Panc1 (cell line): ENCODE measurements at regions not wholly inside any gene's neighbourhood (a gene's known extent, or its start where the extent isn't known, plus 50 kb on each side); places are given as distances from the start of the nearest gene placed in this dataset.

Source experiments
- ATAC-seq: fragments of 200-7000 bp; cut with Tn5 transposase; 2 replicates; pipeline ENCODE4 v1.9.1; 2020; ENCODE audit warnings: mild to moderate bottlenecking, moderate library complexity
- BruUV-seq: library from RNA; stranded (reverse); fragments of 400-500 nt; replicated peaks from 2 replicates; lab custom pipeline; 2021; lab: Mats Ljungman, UMichigan
- CTCF ChIA-PET: fragments of 300-600 bp; sonication (Branson Sonifier 250); formaldehyde crosslinking; loops from one replicate; lab custom pipeline; 2022; ENCODE audit warnings: antibody characterized with exemption; lab: Charles Lee
- POLR2A ChIA-PET: fragments of 300-600 bp; sonication (Branson Sonifier 250); formaldehyde crosslinking; loops from one replicate; lab custom pipeline; 2022; ENCODE audit warnings: antibody characterized with exemption; lab: Charles Lee
- DNase-seq: peaks from one replicate; pipeline ENCODE4 v3.0.0-alpha.2; 2010; ENCODE audit warnings: low read depth, low spot score
- H3K27ac ChIP-seq: 2 replicates; pipeline ENCODE4 v1.5.1; 2011; ENCODE audit warnings: mild to moderate bottlenecking, low read length, inconsistent platforms
- H3K27me3 ChIP-seq: fragments of 200-500 bp; sonication (Bioruptor generic); 2 replicates; pipeline ENCODE4 v1.6.0; 2014; ENCODE audit warnings: low read length, inconsistent platforms; ENCODE audit not compliant: control insufficient read depth, insufficient read depth
- H3K36me3 ChIP-seq: fragments of 200-500 bp; sonication (Bioruptor generic); 2 replicates; pipeline ENCODE4 v1.5.1; 2014; ENCODE audit warnings: inconsistent platforms, mild to moderate bottlenecking, low read length, moderate library complexity; ENCODE audit not compliant: control insufficient read depth, insufficient read depth
- H3K4me1 ChIP-seq: 2 replicates; pipeline ENCODE4 v1.5.1; 2011; ENCODE audit warnings: inconsistent platforms, mild to moderate bottlenecking, low read length, moderate library complexity; ENCODE audit not compliant: control insufficient read depth, insufficient read depth
- H3K4me3 ChIP-seq, 2 experiments: 2 replicates each; pipeline ENCODE4 v1.5.1; 2011 to 2012; ENCODE audit warnings: low read depth in 2 of 2, low read length in 2 of 2, mild to moderate bottlenecking in 2 of 2, inconsistent platforms in 1 of 2, moderate library complexity in 1 of 2
- H3K9me3 ChIP-seq: fragments of 200-500 bp; sonication (Bioruptor generic); 2 replicates; pipeline ENCODE4 v1.5.1; 2014; ENCODE audit warnings: low read depth, mild to moderate bottlenecking, inconsistent platforms, low read length, moderate library complexity; ENCODE audit not compliant: control insufficient read depth, insufficient read depth
- POLR2AphosphoS5 ChIP-seq: IDR thresholded peaks from 2 replicates; pipeline ENCODE4 v1.6.1; 2012; ENCODE audit warnings: mild to moderate bottlenecking, low read depth, low read length, moderate library complexity
- SIN3A ChIP-seq: IDR thresholded peaks from 2 replicates; pipeline ENCODE4 v1.6.1; 2012; ENCODE audit warnings: low read depth, mild to moderate bottlenecking, low read length, moderate library complexity, borderline replicate concordance; ENCODE audit not compliant: insufficient read depth
- TCF7L2 ChIP-seq: IDR thresholded peaks from 2 replicates; pipeline ENCODE4 v1.6.1; 2011; ENCODE audit warnings: mild to moderate bottlenecking, low read depth, low read length, inconsistent platforms
- in situ Hi-C: cut with HindIII; loops from 2 replicates; pipeline ENCODE4 v1.10.0; 2016; ENCODE audit warnings: low sequenced_read_pairs, low pct_unique_long_range_greater_than_20kb
- intact Hi-C: fragments of 100-400 bp; cut with micrococcal nuclease; formaldehyde crosslinking; loops from one replicate; pipeline ENCODE4 v1.10.0; 2022; ENCODE audit not compliant: unreplicated experiment
- TF ChIP-seq, protein P1 (sequence below): fragments of 450-650 bp; IDR thresholded peaks from 2 replicates; pipeline ENCODE4 v1.5.1; 2017; ENCODE audit warnings: mild to moderate bottlenecking
- TF ChIP-seq, protein P2 (sequence below), 2 experiments: IDR thresholded peaks; 2 replicates each; pipeline ENCODE4 v1.6.1; 2011 to 2012; ENCODE audit warnings: low read depth in 2 of 2, control low read depth in 1 of 2, low read length in 1 of 2, mild to moderate bottlenecking in 1 of 2, moderate library complexity in 1 of 2; ENCODE audit not compliant: insufficient read depth in 1 of 2

DNA sequence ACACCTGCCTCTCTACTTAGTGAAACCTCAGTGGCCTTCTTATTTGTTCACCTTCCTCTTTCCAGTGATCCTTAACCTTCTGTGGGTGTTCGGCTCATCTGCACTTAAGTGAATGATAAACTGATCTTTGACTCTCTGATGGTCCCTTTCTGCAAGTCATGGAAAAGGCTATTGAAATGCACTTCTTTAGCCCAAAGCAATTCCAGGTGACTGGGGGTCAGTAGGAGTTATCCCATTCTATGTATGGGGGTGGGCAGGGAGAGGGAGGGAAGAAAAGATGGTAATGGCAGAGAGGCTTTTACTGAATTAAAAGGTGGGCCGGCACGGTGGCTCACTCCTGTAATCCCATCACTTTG lies 170.8 kb downstream of the RGS9 start:
- H3K27me3 ChIP-seq = peaks cover 2% of the 10 kb centered on the region
- no peak overlapping the region for H3K27ac ChIP-seq
- no TSS peak for BruUV-seq
- TF ChIP-seq POLR2AphosphoS5 = no peak
- TF ChIP-seq, protein P1, sequence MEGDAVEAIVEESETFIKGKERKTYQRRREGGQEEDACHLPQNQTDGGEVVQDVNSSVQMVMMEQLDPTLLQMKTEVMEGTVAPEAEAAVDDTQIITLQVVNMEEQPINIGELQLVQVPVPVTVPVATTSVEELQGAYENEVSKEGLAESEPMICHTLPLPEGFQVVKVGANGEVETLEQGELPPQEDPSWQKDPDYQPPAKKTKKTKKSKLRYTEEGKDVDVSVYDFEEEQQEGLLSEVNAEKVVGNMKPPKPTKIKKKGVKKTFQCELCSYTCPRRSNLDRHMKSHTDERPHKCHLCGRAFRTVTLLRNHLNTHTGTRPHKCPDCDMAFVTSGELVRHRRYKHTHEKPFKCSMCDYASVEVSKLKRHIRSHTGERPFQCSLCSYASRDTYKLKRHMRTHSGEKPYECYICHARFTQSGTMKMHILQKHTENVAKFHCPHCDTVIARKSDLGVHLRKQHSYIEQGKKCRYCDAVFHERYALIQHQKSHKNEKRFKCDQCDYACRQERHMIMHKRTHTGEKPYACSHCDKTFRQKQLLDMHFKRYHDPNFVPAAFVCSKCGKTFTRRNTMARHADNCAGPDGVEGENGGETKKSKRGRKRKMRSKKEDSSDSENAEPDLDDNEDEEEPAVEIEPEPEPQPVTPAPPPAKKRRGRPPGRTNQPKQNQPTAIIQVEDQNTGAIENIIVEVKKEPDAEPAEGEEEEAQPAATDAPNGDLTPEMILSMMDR = no peak
- TF ChIP-seq, protein P2, sequence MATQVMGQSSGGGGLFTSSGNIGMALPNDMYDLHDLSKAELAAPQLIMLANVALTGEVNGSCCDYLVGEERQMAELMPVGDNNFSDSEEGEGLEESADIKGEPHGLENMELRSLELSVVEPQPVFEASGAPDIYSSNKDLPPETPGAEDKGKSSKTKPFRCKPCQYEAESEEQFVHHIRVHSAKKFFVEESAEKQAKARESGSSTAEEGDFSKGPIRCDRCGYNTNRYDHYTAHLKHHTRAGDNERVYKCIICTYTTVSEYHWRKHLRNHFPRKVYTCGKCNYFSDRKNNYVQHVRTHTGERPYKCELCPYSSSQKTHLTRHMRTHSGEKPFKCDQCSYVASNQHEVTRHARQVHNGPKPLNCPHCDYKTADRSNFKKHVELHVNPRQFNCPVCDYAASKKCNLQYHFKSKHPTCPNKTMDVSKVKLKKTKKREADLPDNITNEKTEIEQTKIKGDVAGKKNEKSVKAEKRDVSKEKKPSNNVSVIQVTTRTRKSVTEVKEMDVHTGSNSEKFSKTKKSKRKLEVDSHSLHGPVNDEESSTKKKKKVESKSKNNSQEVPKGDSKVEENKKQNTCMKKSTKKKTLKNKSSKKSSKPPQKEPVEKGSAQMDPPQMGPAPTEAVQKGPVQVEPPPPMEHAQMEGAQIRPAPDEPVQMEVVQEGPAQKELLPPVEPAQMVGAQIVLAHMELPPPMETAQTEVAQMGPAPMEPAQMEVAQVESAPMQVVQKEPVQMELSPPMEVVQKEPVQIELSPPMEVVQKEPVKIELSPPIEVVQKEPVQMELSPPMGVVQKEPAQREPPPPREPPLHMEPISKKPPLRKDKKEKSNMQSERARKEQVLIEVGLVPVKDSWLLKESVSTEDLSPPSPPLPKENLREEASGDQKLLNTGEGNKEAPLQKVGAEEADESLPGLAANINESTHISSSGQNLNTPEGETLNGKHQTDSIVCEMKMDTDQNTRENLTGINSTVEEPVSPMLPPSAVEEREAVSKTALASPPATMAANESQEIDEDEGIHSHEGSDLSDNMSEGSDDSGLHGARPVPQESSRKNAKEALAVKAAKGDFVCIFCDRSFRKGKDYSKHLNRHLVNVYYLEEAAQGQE (IDR thresholded peaks at IDR 0.05; ENCODE audit: insufficient read depth in 1 of 2, low read depth in 2 of 2, low read length in 1 of 2) = no peak
- TF ChIP-seq TCF7L2 = no peak
- TF ChIP-seq SIN3A = no peak
- H3K4me1 ChIP-seq = no peaks in the 10 kb centered on the region
- intact Hi-C loops (no loop called here), in situ Hi-C loops (no loop called here)
- H3K9me3 ChIP-seq = no peaks in the 10 kb centered on the region
- ATAC-seq (no peak), DNase-seq (no peak)
- ChIA-PET CTCF (no interaction called here), POLR2A (no interaction called here)
- no peak overlapping the region for H3K4me3 ChIP-seq
- no peaks in the 10 kb centered on the region for H3K36me3 ChIP-seq

DNA sequence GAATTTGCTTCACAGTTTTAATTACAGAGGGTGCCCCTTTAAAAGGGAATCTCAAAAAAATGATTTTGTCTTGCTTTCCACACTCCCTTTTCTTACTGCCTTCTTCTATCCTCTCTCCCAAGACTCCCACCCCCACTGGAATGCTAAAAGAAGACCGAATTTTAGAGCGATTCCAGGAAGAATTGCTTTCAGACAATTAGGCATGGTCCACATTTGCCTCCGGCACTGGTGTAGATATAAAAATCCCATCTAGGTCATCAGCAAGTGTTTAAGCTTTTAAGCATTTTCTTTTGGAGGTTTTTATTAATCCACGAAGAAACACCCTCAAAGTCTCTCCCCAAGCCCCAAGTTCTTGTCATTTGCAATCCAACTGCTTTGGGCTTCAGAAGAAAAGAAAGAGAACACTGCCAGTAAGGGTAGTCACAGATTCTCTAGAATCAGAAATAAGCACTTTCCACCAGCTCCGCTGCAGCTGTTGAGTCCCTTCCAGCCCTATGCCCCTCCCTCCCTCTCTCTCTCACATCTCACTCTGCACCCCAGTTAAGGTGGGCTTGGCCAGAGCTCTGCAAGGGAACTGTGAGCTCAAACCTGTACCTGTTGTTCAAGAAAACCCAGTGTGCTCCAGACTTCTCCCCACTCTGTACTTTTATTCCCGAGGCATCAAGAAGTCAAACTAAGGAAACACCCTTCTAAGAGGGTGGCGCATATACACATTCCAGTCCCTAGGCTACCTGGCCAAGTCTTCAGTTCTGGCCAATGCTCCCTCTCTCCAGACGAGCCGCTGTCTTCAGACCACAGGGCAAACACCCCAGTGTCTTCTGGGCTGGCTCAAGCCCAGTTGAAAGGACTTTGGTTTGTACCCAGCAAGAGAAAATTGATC lies 170.2 kb downstream of the RGS9 start:
- peaks cover 2% of the 10 kb centered on the region for H3K27me3 ChIP-seq
- H3K9me3 ChIP-seq = no peaks in the 10 kb centered on the region
- ChIA-PET POLR2A (no interaction called here), CTCF (no interaction called here)
- no peak for TF ChIP-seq TCF7L2
- TF ChIP-seq, protein P2 (IDR thresholded peaks at IDR 0.05; ENCODE audit: insufficient read depth in 1 of 2, low read depth in 2 of 2, low read length in 1 of 2) = no peak
- TF ChIP-seq POLR2AphosphoS5 = no peak
- TF ChIP-seq, protein P1 = no peak
- no peak for TF ChIP-seq SIN3A
- ATAC-seq = no peak
- DNase-seq = no peak
- no peak overlapping the region for H3K27ac ChIP-seq
- intact Hi-C loops = no loop called here
- H3K4me1 ChIP-seq = no peaks in the 10 kb centered on the region
- in situ Hi-C loops = no loop called here
- H3K4me3 ChIP-seq = no peak overlapping the region
- BruUV-seq = no TSS peak
- no peaks in the 10 kb centered on the region for H3K36me3 ChIP-seq
